Sciatic nerve (tissue), 2 donors: ENCODE measurements at regions not wholly inside any gene's neighbourhood (a gene's known extent, or its start where the extent isn't known, plus 50 kb on each side); places are given as distances from the start of the nearest gene placed in this dataset.
"Not testable (repeated sequence)": the region's sequence is repeated elsewhere in the genome, so short reads cannot be mapped to it uniquely, and the experiment has no call there.

Experiments used
- ATAC-seq: fragments of 200-7000 bp; cut with Tn5 transposase; one replicate; pipeline ENCODE4 v1.9.1; 2020; ENCODE audit warnings: mild to moderate bottlenecking, moderate library complexity
- DNase-seq: peaks from one replicate; pipeline ENCODE4 v3.0.0-alpha.2; 2020; ENCODE audit warnings: low spot score
- intact Hi-C: fragments of 100-400 bp; cut with DNase I; formaldehyde crosslinking; loops from one replicate; pipeline ENCODE4 v1.14.2; 2022
- donor health status: DM: no; HTN: no; CAD: no.
- donor health status: DM: no; HTN: no; CAD: no.

DNA sequence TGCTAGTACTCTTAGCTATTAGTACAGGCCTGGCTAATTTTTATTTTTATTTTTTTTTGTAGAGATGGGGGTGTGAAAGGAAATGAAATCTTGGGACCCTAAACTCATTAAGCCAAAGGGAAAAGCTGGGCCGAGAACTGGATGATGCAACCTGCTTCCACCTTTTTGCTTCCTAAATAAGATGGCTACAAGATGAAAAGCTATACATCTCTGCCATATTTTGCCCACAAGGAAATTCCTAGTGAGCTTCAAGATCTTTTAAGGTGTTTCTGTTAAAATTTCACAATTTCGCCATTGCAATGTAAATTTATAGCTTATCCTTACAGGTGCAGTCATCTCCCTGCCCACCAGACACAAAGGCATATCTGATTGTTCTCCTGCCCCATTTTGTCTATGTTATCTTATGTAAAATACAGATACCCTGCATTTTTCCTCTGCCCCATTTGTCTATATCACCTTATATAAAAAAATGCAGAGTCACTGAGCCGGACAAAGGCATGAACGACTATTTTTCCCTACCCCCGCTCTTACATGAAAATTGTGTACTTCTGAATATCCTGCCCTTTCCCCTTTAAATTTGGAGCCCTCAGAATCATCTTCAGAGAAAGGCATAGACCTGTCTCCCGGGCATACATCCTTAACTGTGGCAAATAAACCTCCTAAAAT is 112.0 kb upstream of the SLC38A2 start:
- no peak for ATAC-seq
- DNase-seq: no peak
- intact Hi-C loops: no loop called here

DNA sequence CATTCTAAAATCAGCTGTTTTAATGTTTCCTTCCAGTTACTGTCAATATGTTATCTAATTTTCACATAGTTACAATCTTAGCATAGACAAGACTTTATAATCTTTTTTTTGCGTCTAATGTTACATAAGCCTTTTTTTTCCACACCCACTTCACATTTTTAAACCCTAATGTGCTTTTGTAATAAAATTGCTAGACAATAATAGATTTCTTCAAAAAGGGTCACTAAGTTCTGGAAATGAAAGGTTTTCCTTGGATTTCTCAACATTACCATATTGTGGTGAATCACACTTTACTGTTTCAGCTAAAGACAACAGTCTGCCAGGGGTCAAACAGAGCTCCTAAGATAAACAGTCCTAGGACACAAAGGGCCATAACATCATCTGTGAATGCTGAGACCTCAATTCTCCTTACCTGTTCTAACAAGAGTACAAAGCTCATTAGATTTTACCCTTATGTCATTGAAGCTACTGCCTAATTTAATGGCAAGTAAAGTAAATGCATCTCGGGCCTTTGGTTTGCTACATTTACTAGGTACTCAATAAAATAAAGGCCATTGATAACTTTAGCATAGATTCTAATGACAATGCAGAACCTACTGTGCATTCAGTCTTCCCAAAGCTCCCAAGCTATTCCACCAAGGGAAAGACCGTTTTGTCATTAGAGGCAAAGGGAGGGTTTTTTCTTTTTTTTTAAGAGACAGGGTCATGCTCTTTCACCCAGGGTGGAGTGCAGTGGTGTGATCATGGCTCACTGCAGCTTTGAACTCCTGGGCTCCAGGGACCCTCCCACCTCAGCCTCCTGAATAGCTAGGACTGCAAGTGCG is 111.2 kb upstream of the SLC38A2 start:
- DNase-seq: no peak
- peak; percentile 85 for ATAC-seq
- intact Hi-C loops: no loop called here

DNA sequence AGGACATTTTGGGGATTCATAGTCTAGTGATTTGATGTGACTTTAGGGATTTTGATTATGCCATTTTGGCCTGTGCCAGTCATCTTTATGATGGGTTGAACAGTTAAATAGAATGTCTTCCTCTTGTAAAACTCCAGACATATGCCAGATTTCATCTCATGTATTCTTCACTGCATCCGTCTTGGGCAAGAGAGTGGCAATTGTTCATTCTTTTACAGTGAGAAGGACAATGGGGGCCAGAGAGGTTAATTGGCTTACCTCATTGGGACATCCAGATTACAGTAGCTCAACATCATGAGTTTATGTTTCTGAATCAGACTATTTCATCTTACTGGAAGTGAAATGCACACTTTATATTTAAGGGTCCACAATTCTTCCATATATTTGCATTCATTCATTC is 108.2 kb upstream of the SLC38A2 start:
- intact Hi-C loops: no loop called here
- DNase-seq (no peak), ATAC-seq (no peak)

DNA sequence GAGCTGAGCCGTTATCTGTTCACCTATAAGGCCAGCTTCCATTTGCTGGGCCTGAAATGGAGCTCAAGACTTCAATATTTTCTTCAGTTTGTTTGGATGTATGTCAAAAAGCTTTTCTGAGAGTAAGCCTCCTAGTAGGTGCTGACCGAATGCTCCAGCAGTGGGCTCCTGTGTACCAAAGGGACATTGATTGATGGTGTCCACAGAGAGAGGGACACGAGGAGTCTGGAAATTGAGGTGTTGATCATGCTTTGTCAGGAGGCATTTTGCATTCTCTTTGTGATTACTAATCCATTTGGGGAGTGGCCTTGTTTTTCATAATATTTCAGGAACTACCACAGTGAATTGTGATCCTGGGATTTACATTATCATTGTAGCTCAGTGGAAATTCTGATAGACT is 107.7 kb upstream of the SLC38A2 start:
- intact Hi-C loops: no loop called here
- ATAC-seq: no peak
- no peak for DNase-seq

DNA sequence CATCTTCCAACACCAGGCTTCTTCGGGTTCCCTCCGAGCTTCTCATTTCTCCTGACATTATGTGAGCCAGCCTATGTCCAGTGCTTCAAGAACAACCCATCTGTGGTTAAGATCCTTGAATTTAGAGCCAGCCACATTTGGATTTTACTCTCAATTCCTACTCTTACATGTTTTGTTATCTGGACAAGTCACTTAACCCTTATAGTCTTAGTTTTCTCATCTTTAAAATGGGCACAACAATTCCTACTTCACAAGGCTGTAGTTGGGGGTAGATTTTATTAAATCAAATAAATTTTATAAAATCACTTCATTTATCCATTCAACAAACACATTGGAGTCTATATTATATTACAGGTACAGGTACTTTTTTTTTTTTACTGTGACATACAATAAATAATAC is 105.5 kb upstream of the SLC38A2 start:
- intact Hi-C loops: no loop called here
- ATAC-seq: no peak
- no peak for DNase-seq

DNA sequence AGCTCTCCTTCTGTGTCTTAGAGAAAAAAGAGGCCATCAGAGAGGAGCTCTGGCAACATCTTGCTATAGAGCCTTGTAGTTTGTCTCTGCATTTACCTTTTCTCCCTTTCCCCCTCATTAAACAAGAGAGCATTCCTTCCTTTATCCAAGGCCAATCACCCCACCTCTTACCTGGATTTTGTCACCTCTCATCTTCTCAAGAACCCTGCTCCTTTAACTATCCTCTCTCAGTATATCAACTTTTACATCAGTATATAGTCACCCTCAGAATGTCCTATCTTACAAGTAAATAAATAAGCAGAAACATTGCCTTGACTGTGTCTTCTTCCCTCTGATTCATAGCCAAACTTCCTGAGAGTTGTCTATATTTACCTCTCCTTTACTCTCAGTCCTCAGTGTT is 105.0 kb upstream of the SLC38A2 start:
- intact Hi-C loops: no loop called here
- ATAC-seq: no peak

DNA sequence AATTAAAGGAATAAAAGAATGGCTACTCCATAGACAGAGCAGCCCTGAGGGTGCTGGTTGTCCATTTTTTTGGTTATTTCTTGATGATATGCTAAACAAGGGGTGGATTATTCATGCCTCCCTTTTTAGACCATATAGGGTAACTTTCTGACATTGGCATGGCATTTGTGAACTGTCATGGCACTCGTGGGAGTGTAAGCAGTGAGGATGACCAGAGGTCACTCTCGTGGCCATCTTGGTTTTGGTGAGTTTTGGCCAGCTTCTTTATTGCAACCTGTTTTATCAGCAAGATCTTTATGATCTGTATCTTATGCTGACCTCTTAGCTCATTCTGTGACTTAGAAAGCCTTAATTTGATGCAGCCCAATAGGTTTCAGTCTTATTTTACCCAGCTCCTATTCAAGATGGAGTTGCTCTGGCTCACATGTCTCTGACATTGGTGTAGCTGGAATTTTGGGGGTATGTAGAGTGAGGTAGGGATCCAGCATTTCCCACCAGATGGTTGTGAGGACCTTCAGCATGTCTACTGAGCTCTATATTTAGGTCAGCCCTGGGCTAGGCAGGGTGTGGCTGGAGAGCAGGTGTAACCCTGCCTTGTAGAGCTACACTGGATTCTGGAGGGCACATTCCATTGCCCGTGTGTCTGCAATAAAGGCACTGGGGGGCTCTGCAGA is 103.5 kb upstream of the SLC38A2 start:
- ATAC-seq (no peak), DNase-seq (no peak)
- intact Hi-C loops: no loop called here

More for the DNA sequence above, 105.0 kb upstream of the SLC38A2 start:
- no peak for DNase-seq

DNA sequence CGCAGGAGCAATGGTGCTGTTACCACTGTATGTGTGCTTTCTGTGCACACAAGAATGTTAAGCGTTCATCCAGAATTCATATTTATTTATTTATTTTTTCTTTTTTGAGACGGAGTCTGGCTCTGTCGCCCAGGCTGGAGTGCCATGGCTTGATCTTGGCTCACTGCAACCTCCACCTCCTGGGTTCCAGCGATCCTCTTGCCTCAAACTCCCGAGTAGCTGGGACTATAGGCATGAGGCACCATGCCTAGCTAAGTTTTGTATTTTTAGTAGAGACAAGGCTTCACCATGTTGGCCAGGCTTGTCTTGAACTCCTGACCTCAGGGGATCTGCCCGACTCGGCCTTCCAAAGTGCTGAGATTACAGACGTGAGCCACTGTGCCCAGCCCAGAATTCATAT is 101.8 kb upstream of the SLC38A2 start:
- ATAC-seq: peak; percentile 16
- DNase-seq, intact Hi-C loops: not testable (repeated sequence)

DNA sequence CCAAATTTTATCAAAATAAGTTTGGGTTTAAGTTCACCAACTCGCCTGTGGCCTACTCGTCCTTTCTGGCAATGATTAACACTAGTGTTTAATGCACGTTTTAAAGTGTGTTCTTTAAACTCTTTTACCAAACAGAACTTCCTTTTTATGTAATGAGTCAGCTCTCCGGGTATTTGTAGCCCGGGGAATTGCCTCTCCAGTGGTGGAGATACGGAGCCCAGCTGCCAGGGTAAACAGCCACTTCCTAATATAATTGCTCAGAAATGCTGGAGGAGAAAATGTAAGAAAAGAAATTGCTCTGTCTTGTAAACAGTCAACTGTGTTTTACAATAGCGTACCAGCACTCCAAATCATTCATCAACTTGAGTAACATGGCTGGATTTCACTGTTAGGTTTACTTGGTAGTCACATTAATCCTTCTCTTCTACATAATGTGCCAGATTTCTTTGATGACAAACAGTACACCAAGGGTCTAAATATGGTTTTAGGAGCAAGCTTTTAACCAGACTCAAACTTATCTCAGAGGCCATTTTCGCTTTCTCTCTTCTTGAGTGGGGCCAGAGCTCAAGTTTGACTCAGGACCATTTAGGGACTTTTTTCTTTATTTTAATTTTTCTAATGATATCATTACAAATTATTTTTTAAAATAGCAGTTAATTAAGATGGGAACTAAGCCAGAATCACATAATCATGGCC is 101.2 kb upstream of the SLC38A2 start:
- ATAC-seq: peak; percentile 91

DNA sequence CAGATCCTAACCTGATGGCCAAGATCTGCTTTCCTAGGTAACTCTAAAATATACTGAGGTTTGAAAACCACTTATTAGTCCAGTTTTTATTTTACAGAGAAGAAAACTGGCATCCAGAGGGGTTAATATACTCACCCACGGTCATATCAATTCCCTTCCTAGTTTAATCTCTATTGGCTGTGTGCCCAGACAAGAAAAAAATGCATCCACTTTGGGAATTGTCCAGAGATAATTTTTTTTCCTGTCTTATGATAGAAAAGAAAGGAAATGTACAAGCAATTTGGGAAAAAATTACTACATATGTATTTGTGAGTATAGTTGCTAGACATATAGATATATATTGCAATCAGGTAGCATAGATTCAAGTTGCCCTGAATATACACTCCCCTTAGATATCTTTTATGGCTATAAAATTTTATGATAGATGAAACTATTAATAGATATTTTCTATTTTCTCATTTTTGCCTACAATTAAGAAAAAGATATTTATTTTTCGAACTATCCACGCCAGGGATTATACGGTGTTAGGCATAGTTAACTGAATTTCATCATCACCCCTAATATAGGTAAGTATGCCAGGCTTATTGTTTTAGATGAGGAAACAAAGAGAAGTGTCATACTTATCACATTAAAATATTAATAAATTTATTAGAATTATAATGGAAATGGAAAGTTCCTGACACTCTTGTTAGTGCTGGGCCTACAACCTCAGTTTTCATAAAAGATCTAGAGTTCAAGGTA is 100.5 kb upstream of the SLC38A2 start:
- DNase-seq (no peak), ATAC-seq (peak; percentile 21)
- intact Hi-C loops: no loop called here

More for the DNA sequence above, 101.2 kb upstream of the SLC38A2 start:
- DNase-seq: peak; percentile 65
- intact Hi-C loops: no loop called here

DNA sequence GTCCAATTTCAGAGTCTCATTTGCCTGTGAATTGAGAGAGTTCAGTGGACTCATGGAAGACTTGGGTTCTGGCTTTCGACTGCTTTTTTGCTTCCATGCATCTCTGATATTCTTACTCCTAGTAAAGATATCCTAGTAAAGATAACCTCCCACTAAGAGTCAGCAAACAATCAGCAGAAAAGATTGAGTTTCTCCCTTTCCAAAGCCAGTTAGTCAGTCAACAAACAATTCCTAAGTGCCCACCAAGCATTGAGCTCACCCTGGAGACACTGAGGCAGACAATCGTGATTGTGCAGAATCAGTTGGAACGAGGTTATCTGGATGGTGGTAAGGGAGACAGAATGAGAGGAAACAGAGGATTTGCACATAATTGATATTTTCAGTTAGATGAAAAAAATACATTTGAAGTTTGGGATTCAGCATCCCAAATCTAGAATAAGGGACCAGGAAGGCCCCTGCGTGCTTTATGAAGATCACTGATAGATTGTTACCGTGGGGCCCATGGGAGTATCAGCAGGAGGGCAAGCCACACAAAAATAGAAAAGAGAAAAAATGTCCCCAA is 99.7 kb upstream of the SLC38A2 start:
- intact Hi-C loops: no loop called here
- ATAC-seq (no peak), DNase-seq (no peak)

DNA sequence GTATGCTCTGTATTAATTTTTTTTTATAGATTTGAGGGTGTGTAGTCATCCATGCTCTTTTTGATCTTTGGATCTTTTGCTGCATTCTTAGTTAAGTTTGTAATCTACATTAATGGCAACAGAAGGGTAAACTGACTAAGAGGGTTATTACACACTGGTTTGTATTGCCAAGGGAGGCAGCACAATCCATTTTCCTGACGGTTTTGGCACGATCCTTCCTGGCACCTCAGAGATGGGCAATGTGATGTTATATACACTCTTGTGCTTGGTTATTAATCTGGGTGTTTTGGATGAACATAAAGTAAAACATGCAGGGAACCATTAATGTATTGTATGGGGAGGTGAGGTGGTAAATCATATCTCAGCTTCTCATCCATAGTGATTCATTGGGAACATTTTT is 98.8 kb upstream of the SLC38A2 start:
- intact Hi-C loops: no loop called here
- ATAC-seq (no peak), DNase-seq (no peak)

DNA sequence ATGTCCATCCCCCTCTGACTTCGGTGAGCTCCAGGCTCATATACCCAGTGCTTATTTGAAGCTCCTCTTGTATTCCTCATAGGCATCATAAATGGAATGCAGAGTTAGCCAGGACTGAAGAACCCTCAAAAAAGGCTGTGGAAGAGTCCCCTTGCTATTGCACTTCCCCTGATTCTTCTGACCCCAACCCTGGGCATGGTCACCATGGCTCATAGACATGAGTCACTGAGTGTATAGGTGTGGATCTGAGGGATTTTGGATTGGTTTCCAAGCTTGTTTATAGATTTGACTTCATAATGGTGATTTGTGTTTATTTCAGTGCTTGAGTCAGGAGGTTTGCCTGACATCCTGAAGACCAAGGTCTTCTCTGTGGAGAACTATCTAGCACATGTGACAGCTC is 98.4 kb upstream of the SLC38A2 start:
- DNase-seq (no peak), ATAC-seq (no peak)
- intact Hi-C loops: no loop called here

DNA sequence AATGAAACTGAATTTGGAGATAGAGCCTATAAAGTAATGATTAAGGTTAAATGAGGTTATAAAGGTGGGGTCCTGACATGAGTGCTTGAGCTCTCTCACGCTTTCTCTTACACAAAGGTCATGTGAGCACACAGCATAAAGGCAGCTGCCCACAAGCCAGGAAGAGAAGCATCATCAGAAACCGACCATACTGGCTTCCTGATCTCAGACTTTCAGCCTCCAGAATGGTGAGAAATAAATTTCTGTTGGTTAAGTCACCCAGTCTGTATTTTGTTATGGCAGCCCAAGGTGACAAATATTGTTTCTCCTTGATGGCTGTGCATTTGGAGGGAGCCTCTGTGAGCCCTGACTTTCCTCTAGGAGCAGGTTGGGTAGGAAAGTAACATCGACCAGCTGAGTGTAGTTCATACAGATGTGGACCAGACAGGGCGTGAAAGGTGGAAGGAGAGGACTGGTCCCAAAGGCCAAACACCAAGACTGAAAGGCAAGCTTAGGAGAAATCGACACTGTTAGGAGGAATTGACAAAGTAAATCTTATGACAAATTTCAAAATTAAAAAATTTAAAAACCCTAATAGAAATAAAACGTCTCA is 97.6 kb upstream of the SLC38A2 start:
- ATAC-seq: no peak
- intact Hi-C loops: no loop called here

DNA sequence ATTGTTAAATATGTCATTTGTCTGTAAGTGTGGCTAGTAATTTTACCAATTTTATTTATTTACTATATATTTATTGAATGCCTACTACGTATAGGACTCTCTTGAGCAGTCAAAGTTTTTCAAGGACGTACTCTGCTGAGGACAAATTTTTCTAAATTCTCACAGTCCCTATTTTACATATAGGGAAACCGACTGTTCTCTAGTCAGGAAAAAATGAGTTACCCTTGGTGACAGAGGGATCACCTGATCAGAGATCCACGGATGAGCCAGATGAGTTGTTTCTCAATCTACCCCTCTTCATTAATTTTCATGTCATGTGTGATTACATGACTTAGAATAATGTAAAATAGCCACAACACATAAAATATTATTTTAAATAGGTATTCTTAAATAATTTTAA is 96.2 kb upstream of the SLC38A2 start:
- intact Hi-C loops: no loop called here

More for the DNA sequence above, 97.6 kb upstream of the SLC38A2 start:
- no peak for DNase-seq

DNA sequence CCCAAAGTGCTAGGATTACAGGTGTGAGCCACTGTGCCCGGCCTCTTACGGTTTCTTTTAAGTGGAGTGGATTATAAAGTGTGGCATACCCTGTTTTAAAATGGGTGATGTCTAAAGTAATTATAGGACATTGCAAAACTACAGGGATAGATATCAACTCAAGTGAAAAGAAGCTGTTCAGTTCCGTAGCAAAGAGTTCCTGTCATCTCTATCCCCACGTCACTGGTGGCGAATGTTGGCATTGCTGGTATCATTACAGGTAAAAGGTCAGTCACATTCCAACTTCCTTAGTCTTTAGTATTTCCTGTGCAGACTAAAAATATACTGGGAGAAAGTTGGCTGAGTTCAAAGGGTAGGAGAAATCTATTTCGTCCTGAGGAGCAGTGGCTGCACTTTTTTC is 95.6 kb upstream of the SLC38A2 start:
- DNase-seq (no peak), ATAC-seq (no peak)
- intact Hi-C loops: no loop called here

More for the DNA sequence above, 96.2 kb upstream of the SLC38A2 start:
- ATAC-seq (no peak), DNase-seq (no peak)

DNA sequence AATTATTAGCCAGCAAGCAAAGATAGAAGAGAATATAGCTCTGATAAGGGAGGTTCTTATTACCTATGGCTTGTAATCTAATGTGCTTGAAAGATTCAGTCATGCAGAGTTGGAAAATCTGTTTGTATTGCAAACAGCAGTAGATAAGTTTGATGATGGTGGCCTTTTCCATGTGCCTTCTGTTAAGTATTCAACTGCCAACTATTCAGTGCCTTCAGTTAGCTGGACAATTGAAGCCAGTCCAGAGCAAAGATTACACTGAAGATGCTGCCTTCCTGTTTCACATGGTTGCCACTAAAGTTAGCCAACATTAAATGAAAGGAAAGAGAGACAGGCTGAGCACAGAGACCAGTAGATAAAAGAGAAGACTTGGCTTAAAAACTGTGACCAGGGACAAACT is 92.7 kb upstream of the SLC38A2 start:
- ATAC-seq (no peak), DNase-seq (no peak)
- intact Hi-C loops: no loop called here

DNA sequence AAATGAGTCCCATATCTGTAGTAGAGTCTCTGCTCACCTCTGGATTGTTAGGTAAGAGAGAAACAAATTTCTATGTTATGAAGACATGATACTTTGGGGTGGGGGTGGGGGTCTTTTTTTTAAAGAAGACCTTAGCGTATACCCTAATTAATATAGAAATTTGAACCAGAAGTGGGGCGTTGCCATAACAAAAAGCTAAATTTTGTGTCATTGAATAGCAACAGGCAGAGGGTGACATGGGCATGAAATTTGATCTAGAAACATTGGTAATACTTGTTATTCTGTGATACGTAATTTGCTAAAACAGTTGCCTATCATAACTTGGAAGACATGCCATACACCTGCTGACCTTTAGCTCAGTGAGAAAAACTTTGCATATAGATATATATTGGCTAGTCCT is 92.3 kb upstream of the SLC38A2 start:
- intact Hi-C loops: no loop called here
- no peak for ATAC-seq
- no peak for DNase-seq
